ENCODE measurements at regions not wholly inside any gene's neighbourhood (a gene's known extent, or its start where the extent isn't known, plus 50 kb on each side); places are given as distances from the start of the nearest gene placed in this dataset.

DNA sequence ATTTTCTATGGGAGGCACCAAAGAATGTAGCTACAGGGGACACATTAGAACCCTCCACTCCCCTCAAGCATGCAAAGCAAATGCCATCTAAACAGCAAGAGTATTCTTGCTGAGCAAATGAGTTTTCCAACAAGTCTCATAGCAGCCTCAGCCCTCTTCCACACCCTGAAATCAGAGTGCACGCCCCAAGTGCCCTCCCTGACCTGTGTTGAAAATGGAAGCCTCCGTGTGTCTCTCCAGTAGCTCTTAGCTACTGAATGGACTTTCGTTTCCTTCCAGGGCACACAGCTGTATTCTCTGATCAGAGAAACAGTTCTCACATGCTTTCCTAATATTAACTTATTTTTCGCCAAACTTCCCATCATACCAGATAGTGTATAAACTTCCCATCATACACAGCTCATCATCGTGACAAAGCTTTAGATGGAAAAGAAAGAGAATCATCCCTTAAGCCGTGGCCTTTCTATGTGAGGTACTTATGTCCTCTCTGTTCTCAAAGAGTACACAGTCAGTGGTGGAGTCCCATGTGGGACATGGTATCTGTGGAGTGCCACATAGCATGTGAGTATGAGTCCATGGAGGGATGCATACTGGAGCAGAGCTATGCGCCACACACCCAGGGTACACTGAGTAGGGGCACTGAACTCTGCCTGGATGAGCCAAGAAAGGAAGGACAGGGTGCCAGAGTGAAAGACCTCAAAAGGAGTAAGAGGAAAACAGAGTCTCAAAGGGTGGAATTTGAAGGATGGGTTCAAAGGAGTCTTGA is 434.5 kb downstream of the MCTP2 start:
- TF ChIP-seq, protein P1, sequence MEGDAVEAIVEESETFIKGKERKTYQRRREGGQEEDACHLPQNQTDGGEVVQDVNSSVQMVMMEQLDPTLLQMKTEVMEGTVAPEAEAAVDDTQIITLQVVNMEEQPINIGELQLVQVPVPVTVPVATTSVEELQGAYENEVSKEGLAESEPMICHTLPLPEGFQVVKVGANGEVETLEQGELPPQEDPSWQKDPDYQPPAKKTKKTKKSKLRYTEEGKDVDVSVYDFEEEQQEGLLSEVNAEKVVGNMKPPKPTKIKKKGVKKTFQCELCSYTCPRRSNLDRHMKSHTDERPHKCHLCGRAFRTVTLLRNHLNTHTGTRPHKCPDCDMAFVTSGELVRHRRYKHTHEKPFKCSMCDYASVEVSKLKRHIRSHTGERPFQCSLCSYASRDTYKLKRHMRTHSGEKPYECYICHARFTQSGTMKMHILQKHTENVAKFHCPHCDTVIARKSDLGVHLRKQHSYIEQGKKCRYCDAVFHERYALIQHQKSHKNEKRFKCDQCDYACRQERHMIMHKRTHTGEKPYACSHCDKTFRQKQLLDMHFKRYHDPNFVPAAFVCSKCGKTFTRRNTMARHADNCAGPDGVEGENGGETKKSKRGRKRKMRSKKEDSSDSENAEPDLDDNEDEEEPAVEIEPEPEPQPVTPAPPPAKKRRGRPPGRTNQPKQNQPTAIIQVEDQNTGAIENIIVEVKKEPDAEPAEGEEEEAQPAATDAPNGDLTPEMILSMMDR (IDR thresholded peaks at IDR 0.05; ENCODE audit: control extremely low read depth in 1 of 3, insufficient read depth in 1 of 3, low read depth in 1 of 3, low read length in 3 of 3): no peak
- TF ChIP-seq EZH2 (IDR thresholded peaks at IDR 0.05; ENCODE audit: low read depth, low read length, severe bottlenecking) (no peak), SUZ12 (IDR thresholded peaks at IDR 0.05; ENCODE audit: low read length) (no peak), POLR2A (IDR thresholded peaks at IDR 0.05; ENCODE audit: control extremely low read depth in 1 of 2, low read depth in 2 of 2, low read length in 2 of 2) (no peak), POLR2AphosphoS5 (IDR thresholded peaks at IDR 0.05; ENCODE audit: low read depth, low read length) (no peak), RAD21 (IDR thresholded peaks at IDR 0.05 in 1 of 2, conservative IDR thresholded peaks at IDR 0.05 in 1 of 2; ENCODE audit: low read depth in 2 of 2, low read length in 2 of 2) (no peak), CBX8 (IDR thresholded peaks at IDR 0.05; ENCODE audit: borderline replicate concordance, low read depth, low read length) (no peak), SIN3A (conservative IDR thresholded peaks at IDR 0.05 in 1 of 2, IDR thresholded peaks at IDR 0.05 in 1 of 2; ENCODE audit: low read depth in 1 of 2, low read length in 2 of 2) (no peak), GABPA (IDR thresholded peaks at IDR 0.05; ENCODE audit: borderline replicate concordance, insufficient read depth, low read length) (no peak), FOSL1 (IDR thresholded peaks at IDR 0.05; ENCODE audit: insufficient read depth, low read depth, low read length) (no peak), MAFK (IDR thresholded peaks at IDR 0.05; ENCODE audit: low read depth, low read length) (no peak)
- TF ChIP-seq, protein P2, sequence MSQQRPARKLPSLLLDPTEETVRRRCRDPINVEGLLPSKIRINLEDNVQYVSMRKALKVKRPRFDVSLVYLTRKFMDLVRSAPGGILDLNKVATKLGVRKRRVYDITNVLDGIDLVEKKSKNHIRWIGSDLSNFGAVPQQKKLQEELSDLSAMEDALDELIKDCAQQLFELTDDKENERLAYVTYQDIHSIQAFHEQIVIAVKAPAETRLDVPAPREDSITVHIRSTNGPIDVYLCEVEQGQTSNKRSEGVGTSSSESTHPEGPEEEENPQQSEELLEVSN (IDR thresholded peaks at IDR 0.05): no peak

Data from H1 (cell line).